ENCODE measurements at regions not wholly inside any gene's neighbourhood (a gene's known extent, or its start where the extent isn't known, plus 50 kb on each side); places are given as distances from the start of the nearest gene placed in this dataset.

GRCh38 chr1:81052162-81052561 lies 748.6 kb upstream of the ADGRL2 start:
- TF ChIP-seq EZH2 (IDR thresholded peaks at IDR 0.05; ENCODE audit: insufficient read depth, poor library complexity, severe bottlenecking) (no peak), EZH2phosphoT487 (IDR thresholded peaks at IDR 0.05; ENCODE audit: insufficient read depth, low read depth) (no peak)

Measured in GM23248 (cell line).